Lung (tissue), 11 donors: ENCODE measurements at regions not wholly inside any gene's neighbourhood (a gene's known extent, or its start where the extent isn't known, plus 50 kb on each side); places are given as distances from the start of the nearest gene placed in this dataset.

ENCODE experiments used
- ATAC-seq: fragments of 200-7000 bp; cut with Tn5 transposase; one replicate; pipeline ENCODE4 v1.9.1; 2020; ENCODE audit warnings: moderate number of reproducible peaks; ENCODE audit not compliant: insufficient read depth, low FRiP score
- DNase-seq, 3 donors: peaks; one replicate each; pipeline ENCODE4 v3.0.0-alpha.2; 2013 to 2017
- H3K27ac ChIP-seq, 2 donors: one replicate each; pipeline ENCODE4 v1.5.1; 2013; ENCODE audit warnings: mild to moderate bottlenecking in 2 of 2, moderate library complexity in 2 of 2, control low read depth in 1 of 2, inconsistent platforms in 1 of 2, low read depth in 1 of 2, low read length in 1 of 2
- H3K27me3 ChIP-seq, 3 donors: one replicate each; pipeline ENCODE4 v1.5.1; 2013; ENCODE audit warnings: low read length in 2 of 3; ENCODE audit not compliant: control insufficient read depth in 3 of 3, insufficient read depth in 3 of 3
- H3K36me3 ChIP-seq, 4 donors: one replicate each; pipeline ENCODE4 v1.5.1; 2013; ENCODE audit warnings: low read length in 4 of 4, mild to moderate bottlenecking in 1 of 4, moderate library complexity in 1 of 4; ENCODE audit not compliant: control insufficient read depth in 4 of 4, insufficient read depth in 4 of 4
- H3K4me1 ChIP-seq, 5 donors: one replicate each; pipeline ENCODE4 v1.5.1; 2013; ENCODE audit warnings: low read length in 5 of 5, mild to moderate bottlenecking in 2 of 5, moderate library complexity in 1 of 5; ENCODE audit not compliant: control insufficient read depth in 5 of 5, insufficient read depth in 5 of 5
- H3K4me3 ChIP-seq: one replicate; pipeline ENCODE4 v1.5.1; 2013; ENCODE audit warnings: mild to moderate bottlenecking, control low read depth, moderate library complexity
- H3K9ac ChIP-seq, 2 donors: one replicate each; pipeline ENCODE4 v1.5.1; 2013; ENCODE audit warnings: low read length in 2 of 2, control low read depth in 1 of 2; ENCODE audit not compliant: insufficient read depth in 1 of 2
- H3K9me3 ChIP-seq, 4 donors: one replicate each; pipeline ENCODE4 v1.5.1; 2013; ENCODE audit warnings: low read length in 3 of 4, mild to moderate bottlenecking in 1 of 4, moderate library complexity in 1 of 4; ENCODE audit not compliant: control insufficient read depth in 4 of 4, insufficient read depth in 3 of 4
- CTCF ChIP-seq: IDR thresholded peaks from 2 replicates; pipeline ENCODE4 v1.5.1; 2012; ENCODE audit warnings: mild to moderate bottlenecking; ENCODE audit errors: control extremely low read depth, extremely low read depth
- WGBS, 2 donors: extraction: QIAGEN DNeasy Blood & Tissue Kit; methylation state at CpG; one replicate each; pipeline ENCODE4 v1.1.7; 2013; 5-methylcytosine and 5-hydroxymethylcytosine counted together
- donor health status: control.
- donor health status: control.
- donor health status: Bipolar disorder and iron deficiency.
- donor health status: healthy.
- donor health status: DM: yes; HTN: yes; CAD: no.

GRCh38 chr3:16101295-16102186, 72.9 kb upstream of the GALNT15 start:
- H3K4me3 ChIP-seq, result no peak overlapping the region
- ATAC-seq (no peak), DNase-seq (no peak)
- peaks cover 0 to 7% (median 0%) of the 10 kb centered on the region in 5 donors for H3K4me1 ChIP-seq
- peak overlapping the region in 1 of 2 donors; percentile 10 for H3K27ac ChIP-seq
- no peaks in the 10 kb centered on the region for H3K9me3 ChIP-seq
- WGBS, 2 donors, result 84 to 88% methylated on average over 14 of the region's 14 CpGs
- H3K27me3 ChIP-seq, result no peaks in the 10 kb centered on the region
- no peak overlapping the region for H3K9ac ChIP-seq
- H3K36me3 ChIP-seq, result no peaks in the 10 kb centered on the region
- no peak for TF ChIP-seq CTCF

- Histone ChIP-seq H3K27ac (no peak overlapping the region), H3K4me3 (no peak overlapping the region), H3K27me3 (no peaks in the 10 kb centered on the region), H3K36me3 (no peaks in the 10 kb centered on the region), H3K9me3 (no peaks in the 10 kb centered on the region), H3K9ac (no peak overlapping the region), H3K4me1 (peaks cover 0 to 7% (median 0%) of the 10 kb centered on the region in 5 donors)
- 89% methylated on average over 2 of the region's 2 CpGs for WGBS, 2 donors
- DNase-seq (no peak), ATAC-seq (no peak)
- TF ChIP-seq CTCF, result no peak
Observed at GRCh38 chr3:16102187-16102561, 72.3 kb upstream of the GALNT15 start.

DNA sequence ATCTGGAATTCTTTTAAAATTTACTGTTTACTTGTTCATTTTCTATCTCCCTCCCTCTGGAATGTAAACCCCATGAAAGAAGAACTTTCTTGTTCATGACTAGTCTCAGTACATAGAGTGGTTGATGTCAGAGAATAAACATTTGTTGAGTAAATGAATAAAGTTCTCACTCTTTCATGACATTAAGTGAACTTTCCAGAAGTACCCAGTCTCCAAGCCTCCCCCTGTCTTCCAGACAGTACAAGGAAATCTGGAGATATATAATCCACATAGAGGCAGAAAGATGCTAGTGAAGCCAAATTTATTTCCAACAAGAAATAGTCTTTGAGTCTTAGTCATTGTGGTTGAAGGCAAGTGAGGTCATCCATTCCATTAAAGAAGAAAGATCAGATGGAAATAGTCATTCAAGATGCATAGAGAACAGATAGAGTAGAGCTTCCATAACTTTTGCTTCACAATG, 71.5 kb upstream of the GALNT15 start:
- Histone ChIP-seq H3K4me3 (no peak overlapping the region), H3K27ac (no peak overlapping the region), H3K4me1 (peaks cover 0 to 7% (median 0%) of the 10 kb centered on the region in 5 donors), H3K27me3 (no peaks in the 10 kb centered on the region), H3K36me3 (no peaks in the 10 kb centered on the region), H3K9ac (no peak overlapping the region), H3K9me3 (no peaks in the 10 kb centered on the region)
- ATAC-seq (no peak), DNase-seq (peak in 2 of 3 donors; percentile 28 to 34)
- TF ChIP-seq CTCF, result no peak
